ENCODE measurements at regions not wholly inside any gene's neighbourhood (a gene's known extent, or its start where the extent isn't known, plus 50 kb on each side); places are given as distances from the start of the nearest gene placed in this dataset.

DNA sequence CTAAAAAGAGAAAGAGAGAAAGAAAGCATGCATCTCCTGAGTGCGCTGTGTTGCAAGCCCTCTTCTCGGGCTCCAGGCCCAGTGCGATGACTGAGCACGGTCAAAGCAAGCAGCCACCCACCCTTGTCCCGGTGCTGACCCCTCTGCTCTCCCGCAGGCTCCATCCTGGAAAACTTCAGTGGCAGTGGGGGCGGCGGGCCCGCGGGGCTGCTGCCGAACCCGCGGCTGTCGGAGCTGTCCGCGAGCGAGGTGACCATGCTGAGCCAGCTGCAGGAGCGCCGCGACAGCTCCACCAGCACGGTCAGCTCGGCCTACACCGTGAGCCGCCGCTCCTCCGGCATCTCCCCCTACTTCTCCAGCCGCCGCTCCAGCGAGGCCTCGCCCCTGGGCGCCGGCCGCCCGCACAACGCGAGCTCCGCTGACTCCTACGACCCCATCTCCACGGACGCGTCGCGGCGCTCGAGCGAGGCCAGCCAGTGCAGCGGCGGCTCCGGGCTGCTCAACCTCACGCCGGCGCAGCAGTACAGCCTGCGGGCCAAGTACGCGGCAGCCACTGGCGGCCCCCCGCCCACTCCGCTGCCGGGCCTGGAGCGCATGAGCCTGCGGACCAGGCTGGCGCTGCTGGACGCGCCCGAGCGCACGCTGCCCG is 252.5 kb downstream of the GLI2 start:
- TF ChIP-seq, protein P1, sequence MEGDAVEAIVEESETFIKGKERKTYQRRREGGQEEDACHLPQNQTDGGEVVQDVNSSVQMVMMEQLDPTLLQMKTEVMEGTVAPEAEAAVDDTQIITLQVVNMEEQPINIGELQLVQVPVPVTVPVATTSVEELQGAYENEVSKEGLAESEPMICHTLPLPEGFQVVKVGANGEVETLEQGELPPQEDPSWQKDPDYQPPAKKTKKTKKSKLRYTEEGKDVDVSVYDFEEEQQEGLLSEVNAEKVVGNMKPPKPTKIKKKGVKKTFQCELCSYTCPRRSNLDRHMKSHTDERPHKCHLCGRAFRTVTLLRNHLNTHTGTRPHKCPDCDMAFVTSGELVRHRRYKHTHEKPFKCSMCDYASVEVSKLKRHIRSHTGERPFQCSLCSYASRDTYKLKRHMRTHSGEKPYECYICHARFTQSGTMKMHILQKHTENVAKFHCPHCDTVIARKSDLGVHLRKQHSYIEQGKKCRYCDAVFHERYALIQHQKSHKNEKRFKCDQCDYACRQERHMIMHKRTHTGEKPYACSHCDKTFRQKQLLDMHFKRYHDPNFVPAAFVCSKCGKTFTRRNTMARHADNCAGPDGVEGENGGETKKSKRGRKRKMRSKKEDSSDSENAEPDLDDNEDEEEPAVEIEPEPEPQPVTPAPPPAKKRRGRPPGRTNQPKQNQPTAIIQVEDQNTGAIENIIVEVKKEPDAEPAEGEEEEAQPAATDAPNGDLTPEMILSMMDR (IDR thresholded peaks at IDR 0.05), result no peak
- no peak for TF ChIP-seq POLR2A (IDR thresholded peaks at IDR 0.05)
